Left ventricle myocardium superior (tissue), 1 donor: ENCODE measurements at regions not wholly inside any gene's neighbourhood (a gene's known extent, or its start where the extent isn't known, plus 50 kb on each side); places are given as distances from the start of the nearest gene placed in this dataset.

ENCODE experiments used
- ATAC-seq: fragments of 200-7000 bp; cut with Tn5 transposase; one replicate; pipeline ENCODE4 v1.9.1; 2020; ENCODE audit warnings: mild to moderate bottlenecking, moderate library complexity
- DNase-seq: peaks from one replicate; pipeline ENCODE4 v3.0.0-alpha.2; 2020
- intact Hi-C: fragments of 100-400 bp; cut with micrococcal nuclease; formaldehyde crosslinking; loops from one replicate; pipeline ENCODE4 v1.11.0; 2022
- donor health status: DM: no; HTN: yes; CAD: no; lungs with severe emphysema.

- intact Hi-C loops: no loop called here
- ATAC-seq: no peak
- DNase-seq: no peak
Observed at GRCh38 chr18:64264171-64264570, 115.3 kb upstream of the LINC00305 start.

GRCh38 chr18:64260810-64261209, 111.9 kb upstream of the LINC00305 start:
- DNase-seq (no peak), ATAC-seq (no peak)
- intact Hi-C loops: no loop called here

GRCh38 chr18:64259871-64260270, 111.0 kb upstream of the LINC00305 start:
- intact Hi-C loops: no loop called here
- ATAC-seq: no peak
- no peak for DNase-seq

GRCh38 chr18:64258111-64258650, 109.3 kb upstream of the LINC00305 start:
- ATAC-seq (no peak), DNase-seq (no peak)
- intact Hi-C loops: no loop called here

- ATAC-seq (no peak), DNase-seq (no peak)
- intact Hi-C loops: no loop called here
Observed at GRCh38 chr18:64254399-64255093, 105.7 kb upstream of the LINC00305 start.

- intact Hi-C loops: no loop called here
- ATAC-seq (no peak), DNase-seq (no peak)
Observed at GRCh38 chr18:64253873-64254272, 105.0 kb upstream of the LINC00305 start.

- DNase-seq (no peak), ATAC-seq (no peak)
- intact Hi-C loops: no loop called here
Observed at GRCh38 chr18:64253222-64253621, 104.3 kb upstream of the LINC00305 start.

GRCh38 chr18:64248836-64249235, 99.9 kb upstream of the LINC00305 start:
- ATAC-seq (no peak), DNase-seq (no peak)
- intact Hi-C loops: no loop called here

- DNase-seq: no peak
- intact Hi-C loops: no loop called here
- ATAC-seq: peak; percentile 94
Observed at GRCh38 chr18:64245126-64245861, 96.4 kb upstream of the LINC00305 start.

- peak; percentile 60 for ATAC-seq
- intact Hi-C loops: no loop called here
- no peak for DNase-seq
Observed at GRCh38 chr18:64244571-64244970, 95.7 kb upstream of the LINC00305 start.

GRCh38 chr18:64240316-64240715, 91.4 kb upstream of the LINC00305 start:
- DNase-seq: no peak
- intact Hi-C loops: no loop called here
- no peak for ATAC-seq

- ATAC-seq: no peak
- intact Hi-C loops: no loop called here
Observed at GRCh38 chr18:64238076-64238475, 89.2 kb upstream of the LINC00305 start.

GRCh38 chr18:64234321-64234720, 85.4 kb upstream of the LINC00305 start:
- DNase-seq (no peak), ATAC-seq (no peak)
- intact Hi-C loops: no loop called here

More at GRCh38 chr18:64238076-64238475, 89.2 kb upstream of the LINC00305 start:
- no peak for DNase-seq

GRCh38 chr18:64233851-64234250, 85.0 kb upstream of the LINC00305 start:
- ATAC-seq: no peak
- intact Hi-C loops: no loop called here
- no peak for DNase-seq

- DNase-seq (no peak), ATAC-seq (no peak)
- intact Hi-C loops: no loop called here
Observed at GRCh38 chr18:64220941-64221340, 72.1 kb upstream of the LINC00305 start.

GRCh38 chr18:64219517-64219916, 70.6 kb upstream of the LINC00305 start:
- intact Hi-C loops: no loop called here
- ATAC-seq: no peak
- DNase-seq: no peak

GRCh38 chr18:64210401-64210949, 61.6 kb upstream of the LINC00305 start:
- intact Hi-C loops: no loop called here
- no peak for ATAC-seq
- no peak for DNase-seq

- no peak for DNase-seq
- ATAC-seq: no peak
- intact Hi-C loops: no loop called here
Observed at GRCh38 chr18:64208516-64208915, 59.6 kb upstream of the LINC00305 start.

- ATAC-seq: no peak
- DNase-seq: no peak
- intact Hi-C loops: no loop called here
Observed at GRCh38 chr18:64207820-64208219, 58.9 kb upstream of the LINC00305 start.

- DNase-seq (no peak), ATAC-seq (no peak)
- intact Hi-C loops: no loop called here
Observed at GRCh38 chr18:64203295-64203694, 54.4 kb upstream of the LINC00305 start.
